ENCODE measurements at regions not wholly inside any gene's neighbourhood (a gene's known extent, or its start where the extent isn't known, plus 50 kb on each side); places are given as distances from the start of the nearest gene placed in this dataset.
"Not testable (repeated sequence)": the region's sequence is repeated elsewhere in the genome, so short reads cannot be mapped to it uniquely, and the experiment has no call there.

GRCh38 chr7:70893422-70893821, 238.5 kb upstream of the GALNT17 start:
- DNase-seq (ENCODE audit: extremely low spot score, unreplicated experiment), result no peak
- no peaks in the 10 kb centered on the region for H3K27me3 Mint-ChIP-seq (ENCODE audit: unreplicated experiment)

GRCh38 chr7:70893971-70894715, 237.8 kb upstream of the GALNT17 start:
- H3K27me3 Mint-ChIP-seq (ENCODE audit: unreplicated experiment), result no peaks in the 10 kb centered on the region
- no peaks in the 10 kb centered on the region for H3K36me3 Mint-ChIP-seq (ENCODE audit: unreplicated experiment)
- H3K9me3 Mint-ChIP-seq (ENCODE audit: unreplicated experiment), result peaks cover 23% of the 10 kb centered on the region
- no peak overlapping the region for H3K4me3 Mint-ChIP-seq (ENCODE audit: unreplicated experiment)
- H3K27ac Mint-ChIP-seq (ENCODE audit: unreplicated experiment), result no peak overlapping the region
- no peak for TF ChIP-seq CTCF (IDR thresholded peaks at IDR 0.05)
- no peak for DNase-seq (ENCODE audit: extremely low spot score, unreplicated experiment)
- H3K4me1 Mint-ChIP-seq (ENCODE audit: unreplicated experiment), result no peaks in the 10 kb centered on the region

More at GRCh38 chr7:70893422-70893821, 238.5 kb upstream of the GALNT17 start:
- no peak overlapping the region for H3K27ac Mint-ChIP-seq (ENCODE audit: unreplicated experiment)
- TF ChIP-seq CTCF (IDR thresholded peaks at IDR 0.05), result no peak
- no peaks in the 10 kb centered on the region for H3K4me1 Mint-ChIP-seq (ENCODE audit: unreplicated experiment)
- peaks cover 20% of the 10 kb centered on the region for H3K9me3 Mint-ChIP-seq (ENCODE audit: unreplicated experiment)
- H3K36me3 Mint-ChIP-seq (ENCODE audit: unreplicated experiment), result no peaks in the 10 kb centered on the region
- no peak overlapping the region for H3K4me3 Mint-ChIP-seq (ENCODE audit: unreplicated experiment)

- Mint-ChIP-seq H3K4me1 (ENCODE audit: unreplicated experiment) (no peaks in the 10 kb centered on the region), H3K9me3 (ENCODE audit: unreplicated experiment) (peaks cover 17% of the 10 kb centered on the region), H3K27ac (ENCODE audit: unreplicated experiment) (no peak overlapping the region), H3K36me3 (ENCODE audit: unreplicated experiment) (no peaks in the 10 kb centered on the region), H3K4me3 (ENCODE audit: unreplicated experiment) (no peak overlapping the region), H3K27me3 (ENCODE audit: unreplicated experiment) (no peaks in the 10 kb centered on the region)
- no peak for TF ChIP-seq CTCF (IDR thresholded peaks at IDR 0.05)
- DNase-seq (ENCODE audit: extremely low spot score, unreplicated experiment), result no peak
Observed at GRCh38 chr7:70894799-70895198, 237.1 kb upstream of the GALNT17 start.

GRCh38 chr7:70895337-70896200, 236.4 kb upstream of the GALNT17 start:
- not testable (repeated sequence) for DNase-seq (ENCODE audit: extremely low spot score, unreplicated experiment); H3K36me3 Mint-ChIP-seq (ENCODE audit: unreplicated experiment); H3K27ac Mint-ChIP-seq (ENCODE audit: unreplicated experiment); H3K4me3 Mint-ChIP-seq (ENCODE audit: unreplicated experiment); H3K27me3 Mint-ChIP-seq (ENCODE audit: unreplicated experiment); H3K4me1 Mint-ChIP-seq (ENCODE audit: unreplicated experiment)
- peaks cover 17% of the 10 kb centered on the region for H3K9me3 Mint-ChIP-seq (ENCODE audit: unreplicated experiment)

- peaks cover 31% of the 10 kb centered on the region for H3K9me3 Mint-ChIP-seq (ENCODE audit: unreplicated experiment)
- no peak overlapping the region for H3K4me3 Mint-ChIP-seq (ENCODE audit: unreplicated experiment)
- DNase-seq (ENCODE audit: extremely low spot score, unreplicated experiment), result no peak
- no peaks in the 10 kb centered on the region for H3K27me3 Mint-ChIP-seq (ENCODE audit: unreplicated experiment)
- no peak for TF ChIP-seq CTCF (IDR thresholded peaks at IDR 0.05)
- H3K4me1 Mint-ChIP-seq (ENCODE audit: unreplicated experiment), result no peaks in the 10 kb centered on the region
- no peak overlapping the region for H3K27ac Mint-ChIP-seq (ENCODE audit: unreplicated experiment)
- H3K36me3 Mint-ChIP-seq (ENCODE audit: unreplicated experiment), result no peaks in the 10 kb centered on the region
Observed at GRCh38 chr7:70907259-70908247, 224.4 kb upstream of the GALNT17 start.

Data from osteocyte (in vitro differentiated cells).